CD8-positive, alpha-beta memory T cell (primary cell): ENCODE measurements at regions not wholly inside any gene's neighbourhood (a gene's known extent, or its start where the extent isn't known, plus 50 kb on each side); places are given as distances from the start of the nearest gene placed in this dataset.
"Not testable (repeated sequence)": the region's sequence is repeated elsewhere in the genome, so short reads cannot be mapped to it uniquely, and the experiment has no call there.

Experiments
- CTCF ChIA-PET: fragments of 350-600 bp; sonication (Branson Sonifier 250); formaldehyde crosslinking; loops from one replicate; lab custom pipeline; 2021; ENCODE audit warnings: antibody characterized with exemption; lab: Charles Lee
- POLR2A ChIA-PET: fragments of 350-600 bp; sonication (Branson Sonifier 250); formaldehyde crosslinking; loops from one replicate; lab custom pipeline; 2021; ENCODE audit warnings: antibody characterized with exemption; lab: Charles Lee
- DNase-seq, 5 donors: peaks; one replicate each; pipeline versions ENCODE4 v3.0.0 to v3.0.0-alpha.2; 2020 to 2022; ENCODE audit warnings: mixed read lengths in 1 of 5
- H3K27ac ChIP-seq: one replicate; pipeline ENCODE4 v1.7.0; 2013; ENCODE audit warnings: low read depth, mild to moderate bottlenecking, low read length, moderate library complexity
- H3K27me3 ChIP-seq: 2 replicates; pipeline ENCODE4 v1.7.0; 2013; ENCODE audit warnings: low read length, mild to moderate bottlenecking; ENCODE audit not compliant: insufficient read depth, poor library complexity, severe bottlenecking
- H3K36me3 ChIP-seq: 2 replicates; pipeline ENCODE4 v1.7.0; 2013; ENCODE audit warnings: mild to moderate bottlenecking, low read length, moderate library complexity; ENCODE audit not compliant: insufficient read depth
- H3K4me1 ChIP-seq: 2 replicates; pipeline ENCODE4 v1.7.0; 2013; ENCODE audit warnings: mild to moderate bottlenecking, low read length, moderate library complexity; ENCODE audit not compliant: insufficient read depth
- H3K4me3 ChIP-seq: 2 replicates; pipeline ENCODE4 v1.7.0; 2013; ENCODE audit warnings: mild to moderate bottlenecking, low read length
- H3K9me3 ChIP-seq: 2 replicates; pipeline ENCODE4 v1.7.0; 2013; ENCODE audit warnings: mild to moderate bottlenecking, low read length
- H3K27ac Mint-ChIP-seq, 8 donors: one replicate each; pipeline ENCODE4 v1.8.0; 2020 to 2021; ENCODE audit warnings: mixed read lengths in 8 of 8, mild to moderate bottlenecking in 6 of 8, inconsistent platforms in 3 of 8, moderate library complexity in 3 of 8
- H3K27me3 Mint-ChIP-seq, 2 donors: one replicate each; pipeline ENCODE4 v1.8.0; 2020 to 2021; ENCODE audit warnings: mixed read lengths in 2 of 2, mild to moderate bottlenecking in 1 of 2, moderate library complexity in 1 of 2
- H3K36me3 Mint-ChIP-seq, 3 donors: one replicate each; pipeline ENCODE4 v1.8.0; 2020 to 2021; ENCODE audit warnings: mixed read lengths in 3 of 3, inconsistent platforms in 1 of 3, mild to moderate bottlenecking in 1 of 3
- H3K4me1 Mint-ChIP-seq, 3 donors: one replicate each; pipeline ENCODE4 v1.8.0; 2020 to 2021; ENCODE audit warnings: mixed read lengths in 3 of 3, inconsistent platforms in 1 of 3, mild to moderate bottlenecking in 1 of 3
- H3K4me3 Mint-ChIP-seq, 7 donors: one replicate each; pipeline ENCODE4 v1.8.0; 2020 to 2021; ENCODE audit warnings: mixed read lengths in 7 of 7, mild to moderate bottlenecking in 6 of 7, moderate library complexity in 4 of 7, inconsistent platforms in 2 of 7
- H3K9me3 Mint-ChIP-seq, 5 donors: one replicate each; pipeline ENCODE4 v1.8.0; 2020 to 2022; ENCODE audit warnings: mixed read lengths in 5 of 5, mild to moderate bottlenecking in 3 of 5, moderate library complexity in 2 of 5, inconsistent platforms in 1 of 5

DNA sequence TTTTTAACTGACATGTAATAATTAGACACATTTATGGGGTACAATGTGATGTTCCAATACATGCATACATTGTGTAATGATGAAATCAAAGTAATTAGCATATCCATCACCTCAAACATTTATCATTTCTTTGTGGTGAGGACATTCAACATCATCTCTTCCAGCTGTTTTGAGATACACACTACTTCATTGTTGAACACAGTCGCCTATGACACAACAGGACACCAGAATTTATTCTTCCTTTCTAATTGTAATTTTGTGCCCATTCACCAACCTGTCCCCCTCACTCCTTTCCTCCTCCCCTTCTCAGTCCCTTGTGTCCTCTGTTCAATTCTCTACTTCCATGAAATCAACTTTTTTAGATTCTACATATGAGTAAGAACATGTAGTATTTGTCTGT, 113.4 kb upstream of the CBLB start:
- H3K27me3 Mint-ChIP-seq: no peaks in the 10 kb centered on the region
- H3K4me3 ChIP-seq: no peak overlapping the region
- H3K4me1 Mint-ChIP-seq: peaks cover 21 to 25% (median 21%) of the 10 kb centered on the region in 3 donors
- DNase-seq: no peak
- H3K9me3 Mint-ChIP-seq: peaks cover 0 to 2% (median 0%) of the 10 kb centered on the region in 5 donors
- no peaks in the 10 kb centered on the region for H3K9me3 ChIP-seq
- H3K36me3 ChIP-seq: no peaks in the 10 kb centered on the region
- H3K27ac ChIP-seq: no peak overlapping the region
- CTCF ChIA-PET: no interaction called here
- peaks cover 13% of the 10 kb centered on the region for H3K4me1 ChIP-seq
- no peaks in the 10 kb centered on the region for H3K27me3 ChIP-seq
- H3K27ac Mint-ChIP-seq: no peak overlapping the region
- POLR2A ChIA-PET: no interaction called here
- no peak overlapping the region for H3K4me3 Mint-ChIP-seq
- H3K36me3 Mint-ChIP-seq: peaks cover 0 to 7% (median 0%) of the 10 kb centered on the region in 3 donors

- Mint-ChIP-seq H3K4me1 (peaks cover 38 to 45% (median 42%) of the 10 kb centered on the region in 3 donors), H3K9me3 (peaks cover 0 to 10% (median 2%) of the 10 kb centered on the region in 5 donors), H3K36me3 (peaks cover 0 to 23% (median 0%) of the 10 kb centered on the region in 3 donors), H3K27me3 (no peaks in the 10 kb centered on the region), H3K4me3 (peak overlapping the region in 4 of 7 donors; percentile 1 to 5 (median 3)), H3K27ac (no peak overlapping the region)
- Histone ChIP-seq H3K9me3 (no peaks in the 10 kb centered on the region), H3K4me1 (peaks cover 13% of the 10 kb centered on the region), H3K27me3 (no peaks in the 10 kb centered on the region), H3K27ac (no peak overlapping the region), H3K4me3 (no peak overlapping the region), H3K36me3 (no peaks in the 10 kb centered on the region)
- no peak for DNase-seq
- ChIA-PET CTCF (no interaction called here), POLR2A (no interaction called here)
Observed at GRCh38 chr3:105984837-105985236, 116.0 kb upstream of the CBLB start.

DNA sequence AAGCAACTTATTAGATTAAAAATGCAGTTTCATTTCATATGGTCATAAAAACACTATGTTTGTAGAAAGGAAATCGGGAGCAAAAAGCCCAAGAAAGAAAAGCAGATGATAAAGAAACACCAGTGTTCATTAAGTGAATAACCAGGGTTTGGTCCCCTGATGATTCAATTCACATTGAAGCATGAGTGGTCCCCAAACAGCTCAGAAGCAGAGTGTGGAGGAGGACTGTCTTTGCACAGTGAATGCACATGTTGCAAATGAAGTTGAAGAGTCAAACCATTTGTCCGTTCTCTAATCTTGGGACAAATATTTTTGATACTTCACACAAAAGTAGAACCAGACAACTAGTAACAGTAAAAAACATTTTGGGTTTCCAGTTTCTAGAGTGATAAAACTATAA, 117.5 kb upstream of the CBLB start:
- H3K9me3 ChIP-seq, H3K4me3 ChIP-seq, H3K36me3 ChIP-seq, POLR2A ChIA-PET, H3K27me3 ChIP-seq, H3K27me3 Mint-ChIP-seq, DNase-seq, CTCF ChIA-PET, H3K27ac ChIP-seq: not testable (repeated sequence)
- Mint-ChIP-seq H3K4me1 (peaks cover 38 to 45% (median 42%) of the 10 kb centered on the region in 3 donors), H3K36me3 (peaks cover 0 to 34% (median 5%) of the 10 kb centered on the region in 3 donors), H3K4me3 (peak overlapping the region in 2 of 7 donors; percentile 5 to 42), H3K9me3 (peaks cover 2 to 22% (median 11%) of the 10 kb centered on the region in 5 donors), H3K27ac (peak overlapping the region in 1 of 8 donors; percentile 44)
- peaks cover 13% of the 10 kb centered on the region for H3K4me1 ChIP-seq

- peaks cover 2 to 48% (median 5%) of the 10 kb centered on the region in 3 donors for H3K36me3 Mint-ChIP-seq
- Histone ChIP-seq H3K27ac (no peak overlapping the region), H3K9me3 (no peaks in the 10 kb centered on the region), H3K27me3 (no peaks in the 10 kb centered on the region), H3K36me3 (no peaks in the 10 kb centered on the region), H3K4me3 (no peak overlapping the region), H3K4me1 (peaks cover 13% of the 10 kb centered on the region)
- CTCF ChIA-PET: interaction anchor here (0.9 kb wide), 1 partner anchor 17 kb away, joined by 3 read pairs; no protein-coding TSS in a partner anchor
- no peak for DNase-seq
- H3K9me3 Mint-ChIP-seq: peaks cover 11 to 35% (median 23%) of the 10 kb centered on the region in 5 donors
- H3K4me3 Mint-ChIP-seq: peak overlapping the region; percentile 69 to 88 (median 83)
- H3K27me3 Mint-ChIP-seq: no peaks in the 10 kb centered on the region
- POLR2A ChIA-PET: no interaction called here
- H3K4me1 Mint-ChIP-seq: peaks cover 38 to 45% (median 42%) of the 10 kb centered on the region in 3 donors
- peak overlapping the region; percentile 19 to 92 (median 88) for H3K27ac Mint-ChIP-seq
Observed at GRCh38 chr3:105987809-105988208, 119.0 kb upstream of the CBLB start.

- Mint-ChIP-seq H3K27ac (peak overlapping the region in 7 of 8 donors; percentile 19 to 92 (median 62)), H3K36me3 (peaks cover 5 to 54% (median 5%) of the 10 kb centered on the region in 3 donors), H3K4me1 (peaks cover 38 to 45% (median 42%) of the 10 kb centered on the region in 3 donors), H3K4me3 (peak overlapping the region; percentile 69 to 88 (median 83)), H3K27me3 (no peaks in the 10 kb centered on the region), H3K9me3 (peaks cover 11 to 40% (median 28%) of the 10 kb centered on the region in 5 donors)
- ChIA-PET CTCF (interaction anchor here (0.9 kb wide), 1 partner anchor 17 kb away, joined by 3 read pairs; no protein-coding TSS in a partner anchor), POLR2A (no interaction called here)
- no peaks in the 10 kb centered on the region for H3K36me3 ChIP-seq
- no peaks in the 10 kb centered on the region for H3K27me3 ChIP-seq
- no peak overlapping the region for H3K4me3 ChIP-seq
- no peak for DNase-seq
- H3K4me1 ChIP-seq: peaks cover 13% of the 10 kb centered on the region
- H3K27ac ChIP-seq: no peak overlapping the region
- H3K9me3 ChIP-seq: no peaks in the 10 kb centered on the region
Observed at GRCh38 chr3:105988540-105989212, 119.9 kb upstream of the CBLB start.

DNA sequence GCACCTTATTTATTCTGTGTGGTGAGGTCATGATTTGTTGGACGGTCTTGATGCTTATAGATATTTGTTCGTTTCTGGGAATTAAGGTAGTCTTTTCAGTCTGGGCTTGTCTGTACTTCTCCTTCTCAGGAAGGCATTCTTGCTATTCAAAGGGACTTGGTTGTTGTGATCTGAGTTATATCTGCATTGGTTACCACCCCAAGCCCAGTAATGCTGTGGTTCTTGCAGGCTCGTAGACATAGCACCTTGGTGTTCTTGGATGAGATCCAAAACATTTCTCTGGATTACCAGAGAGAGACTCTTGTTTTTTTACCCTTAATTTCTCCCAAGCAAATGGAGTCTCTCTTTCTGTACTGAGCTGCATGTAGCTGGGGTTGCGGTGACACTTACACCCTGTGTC, 128.0 kb upstream of the CBLB start:
- Histone ChIP-seq H3K36me3 (no peaks in the 10 kb centered on the region), H3K4me1 (no peaks in the 10 kb centered on the region), H3K4me3 (no peak overlapping the region), H3K27ac (no peak overlapping the region), H3K9me3 (no peaks in the 10 kb centered on the region), H3K27me3 (no peaks in the 10 kb centered on the region)
- no peaks in the 10 kb centered on the region for H3K4me1 Mint-ChIP-seq
- H3K36me3 Mint-ChIP-seq: peaks cover 0 to 54% (median 5%) of the 10 kb centered on the region in 3 donors
- peaks cover 23 to 44% (median 29%) of the 10 kb centered on the region in 5 donors for H3K9me3 Mint-ChIP-seq
- H3K27me3 Mint-ChIP-seq: no peaks in the 10 kb centered on the region
- no peak overlapping the region for H3K27ac Mint-ChIP-seq
- ChIA-PET POLR2A (no interaction called here), CTCF (no interaction called here)
- no peak for DNase-seq
- H3K4me3 Mint-ChIP-seq: peak overlapping the region in 1 of 7 donors; percentile 5

DNA sequence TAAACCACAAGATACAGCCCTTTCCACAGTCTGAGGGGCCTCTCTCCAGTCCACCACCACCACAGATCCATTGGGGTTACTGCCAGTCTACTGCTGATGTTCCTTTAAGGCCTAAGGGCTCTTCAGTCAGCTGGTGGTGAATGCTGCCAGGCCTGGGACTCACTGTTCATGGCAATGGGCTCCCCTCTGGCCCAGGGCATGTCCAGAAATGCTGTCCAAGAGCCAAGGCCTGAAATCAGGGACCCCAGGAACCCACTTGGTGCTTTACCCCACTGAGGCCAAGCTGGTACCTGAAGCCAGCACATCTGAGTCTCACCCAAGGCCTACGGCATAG, 128.6 kb upstream of the CBLB start:
- Mint-ChIP-seq H3K36me3 (peaks cover 0 to 48% (median 5%) of the 10 kb centered on the region in 3 donors), H3K9me3 (peaks cover 20 to 39% (median 24%) of the 10 kb centered on the region in 5 donors), H3K4me1 (no peaks in the 10 kb centered on the region), H3K27me3 (no peaks in the 10 kb centered on the region), H3K4me3 (no peak overlapping the region), H3K27ac (no peak overlapping the region)
- H3K36me3 ChIP-seq: no peaks in the 10 kb centered on the region
- ChIA-PET CTCF (no interaction called here), POLR2A (no interaction called here)
- H3K4me3 ChIP-seq: no peak overlapping the region
- H3K27ac ChIP-seq: no peak overlapping the region
- no peaks in the 10 kb centered on the region for H3K27me3 ChIP-seq
- no peaks in the 10 kb centered on the region for H3K9me3 ChIP-seq
- H3K4me1 ChIP-seq: no peaks in the 10 kb centered on the region
- DNase-seq: no peak

DNA sequence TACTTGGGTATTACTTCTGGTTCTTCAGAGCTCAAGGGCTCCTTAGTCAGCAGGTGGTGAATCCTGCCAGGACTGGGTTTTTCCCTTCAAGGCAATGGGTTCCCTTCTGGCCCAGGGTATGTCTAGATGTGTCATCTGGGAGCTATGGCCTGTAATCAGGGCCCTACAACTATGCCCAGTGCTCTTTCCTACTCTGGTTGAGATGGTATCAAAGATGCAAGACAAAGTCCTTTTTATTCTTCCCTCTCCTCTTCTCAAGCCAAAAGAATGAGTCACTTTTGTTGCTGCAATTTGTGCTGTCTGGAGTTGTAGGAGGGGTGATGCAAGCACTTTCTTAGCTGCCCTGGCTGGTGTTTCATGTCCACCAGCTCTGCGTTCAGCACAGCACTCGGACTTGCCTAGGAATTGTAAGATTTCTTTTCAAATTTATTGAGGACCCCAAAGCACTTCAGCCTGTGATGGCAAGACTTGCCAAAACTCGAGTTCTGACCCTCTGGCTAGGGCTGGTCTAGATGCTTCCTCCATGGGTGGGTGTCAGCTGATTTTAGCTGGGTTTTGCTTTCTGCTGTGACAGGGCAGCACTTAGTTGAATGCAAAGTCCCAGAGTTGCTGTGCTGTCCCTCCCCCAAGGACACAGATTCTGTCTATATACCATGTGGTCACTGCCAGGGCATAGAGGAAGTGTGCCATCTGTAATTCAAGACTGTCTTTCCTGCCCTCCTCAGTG, 129.2 kb upstream of the CBLB start:
- Mint-ChIP-seq H3K4me3 (no peak overlapping the region), H3K4me1 (peaks cover under 1 to 3% (median 1%) of the 10 kb centered on the region in 3 donors), H3K36me3 (peaks cover 0 to 43% (median 1%) of the 10 kb centered on the region in 3 donors), H3K27me3 (no peaks in the 10 kb centered on the region), H3K27ac (no peak overlapping the region), H3K9me3 (peaks cover 16 to 33% (median 19%) of the 10 kb centered on the region in 5 donors)
- Histone ChIP-seq H3K27me3 (no peaks in the 10 kb centered on the region), H3K4me3 (no peak overlapping the region), H3K36me3 (no peaks in the 10 kb centered on the region), H3K27ac (no peak overlapping the region), H3K4me1 (no peaks in the 10 kb centered on the region), H3K9me3 (no peaks in the 10 kb centered on the region)
- ChIA-PET POLR2A (no interaction called here), CTCF (no interaction called here)
- DNase-seq: no peak
